ENCODE measurements at regions not wholly inside any gene's neighbourhood (a gene's known extent, or its start where the extent isn't known, plus 50 kb on each side); places are given as distances from the start of the nearest gene placed in this dataset.

DNA sequence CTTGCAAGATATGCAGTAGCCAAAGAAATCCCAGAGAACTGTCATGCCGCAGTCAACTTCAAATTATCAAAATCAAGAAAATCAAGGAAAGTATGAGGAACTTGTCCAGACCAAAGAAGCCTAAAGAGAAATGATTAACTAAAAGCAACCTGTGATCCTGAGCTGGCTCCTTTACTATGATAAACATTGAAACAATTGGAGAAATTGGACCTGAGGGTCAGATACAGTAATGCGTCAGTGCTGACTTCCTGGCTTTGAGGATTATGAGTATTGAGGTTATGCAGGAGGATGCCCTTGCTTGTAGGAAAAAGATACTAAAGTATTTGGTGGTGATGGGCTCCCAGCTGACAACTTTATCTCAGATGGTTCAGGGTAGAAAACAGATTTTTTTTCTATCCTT is 324.7 kb upstream of the AKR1E2 start:
- H3K4me3 ChIP-seq: no peak overlapping the region
- no peaks in the 10 kb centered on the region for H3K27me3 ChIP-seq (ENCODE audit: low read depth)
- H3K9me3 ChIP-seq: no peaks in the 10 kb centered on the region
- no peaks in the 10 kb centered on the region for H3K36me3 ChIP-seq (replicated peaks)
- no peak for DNase-seq (ENCODE audit: low spot score in 2 of 2)
- in situ Hi-C loops (cut with MboI; ENCODE audit: low sequenced_read_pairs): no loop called here
- no peaks in the 10 kb centered on the region for H3K4me1 ChIP-seq

DNA sequence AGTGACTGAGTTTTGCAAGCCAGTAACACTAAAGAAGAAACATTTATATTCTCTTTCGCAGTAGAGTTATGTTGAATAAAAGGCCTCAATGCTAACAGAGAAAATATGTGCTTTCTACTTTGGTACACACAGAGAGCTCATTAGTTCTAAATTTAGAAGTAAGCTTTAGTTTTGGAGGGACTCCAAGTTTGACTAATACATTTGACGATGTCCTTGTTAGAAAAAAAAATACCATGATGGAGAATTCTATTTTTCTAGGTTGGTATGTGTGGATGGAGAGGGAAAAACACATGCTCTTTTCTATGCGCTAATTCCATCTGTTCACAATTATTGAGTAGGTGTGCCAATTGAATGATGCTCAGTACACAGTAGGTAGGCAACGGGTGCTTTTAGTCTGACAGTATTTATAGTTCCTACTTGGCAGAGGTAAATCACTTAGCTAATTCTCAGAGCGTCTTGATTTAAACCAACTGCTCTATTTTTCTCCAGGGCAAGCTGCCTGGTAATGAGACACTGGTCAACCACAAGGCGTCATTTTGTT is 327.2 kb upstream of the AKR1E2 start:
- no peaks in the 10 kb centered on the region for H3K9me3 ChIP-seq
- in situ Hi-C loops (cut with MboI; ENCODE audit: low sequenced_read_pairs): no loop called here
- H3K4me1 ChIP-seq: no peaks in the 10 kb centered on the region
- no peaks in the 10 kb centered on the region for H3K27me3 ChIP-seq (ENCODE audit: low read depth)
- no peak for DNase-seq (ENCODE audit: low spot score in 2 of 2)
- H3K36me3 ChIP-seq (replicated peaks): no peaks in the 10 kb centered on the region
- H3K4me3 ChIP-seq: no peak overlapping the region

- DNase-seq (ENCODE audit: low spot score in 2 of 2): no peak
- Histone ChIP-seq H3K4me3 (no peak overlapping the region), H3K9me3 (no peaks in the 10 kb centered on the region), H3K27me3 (ENCODE audit: low read depth) (no peaks in the 10 kb centered on the region), H3K4me1 (no peaks in the 10 kb centered on the region), H3K36me3 (replicated peaks) (no peaks in the 10 kb centered on the region)
- in situ Hi-C loops (cut with MboI; ENCODE audit: low sequenced_read_pairs): no loop called here
Observed at GRCh38 chr10:4494551-4494950, 331.5 kb upstream of the AKR1E2 start.

DNA sequence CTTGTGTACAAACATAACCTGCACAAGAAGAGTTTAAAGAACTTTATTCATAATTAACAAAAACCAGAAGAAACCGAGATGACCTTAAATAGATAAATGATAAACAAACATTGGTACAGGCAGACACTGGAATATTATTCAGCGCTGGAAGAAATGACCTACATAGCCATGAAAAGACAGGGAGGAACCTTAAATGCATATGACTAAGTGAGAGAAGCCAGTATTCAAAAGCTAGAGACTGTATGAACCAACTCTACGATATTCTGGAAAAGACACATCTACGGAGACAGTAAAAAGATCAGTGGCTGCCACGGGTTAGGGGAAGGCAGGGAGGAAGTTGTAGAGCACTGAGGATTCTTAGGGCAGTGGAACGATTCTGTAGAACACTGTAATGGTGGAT is 333.8 kb upstream of the AKR1E2 start:
- H3K4me3 ChIP-seq: no peak overlapping the region
- in situ Hi-C loops (cut with MboI; ENCODE audit: low sequenced_read_pairs): no loop called here
- no peaks in the 10 kb centered on the region for H3K36me3 ChIP-seq (replicated peaks)
- H3K4me1 ChIP-seq: no peaks in the 10 kb centered on the region
- H3K27me3 ChIP-seq (ENCODE audit: low read depth): no peaks in the 10 kb centered on the region
- no peaks in the 10 kb centered on the region for H3K9me3 ChIP-seq
- no peak for DNase-seq (ENCODE audit: low spot score in 2 of 2)

- no peaks in the 10 kb centered on the region for H3K36me3 ChIP-seq (replicated peaks)
- no peaks in the 10 kb centered on the region for H3K27me3 ChIP-seq (ENCODE audit: low read depth)
- no peaks in the 10 kb centered on the region for H3K9me3 ChIP-seq
- in situ Hi-C loops (cut with MboI; ENCODE audit: low sequenced_read_pairs): no loop called here
- H3K4me1 ChIP-seq: no peaks in the 10 kb centered on the region
- no peak overlapping the region for H3K4me3 ChIP-seq
- DNase-seq (ENCODE audit: low spot score in 2 of 2): no peak
Observed at GRCh38 chr10:4488904-4489303, 337.1 kb upstream of the AKR1E2 start.

GRCh38 chr10:4485636-4486035 is 340.4 kb upstream of the AKR1E2 start:
- Histone ChIP-seq H3K36me3 (replicated peaks) (no peaks in the 10 kb centered on the region), H3K4me3 (no peak overlapping the region), H3K9me3 (no peaks in the 10 kb centered on the region), H3K27me3 (ENCODE audit: low read depth) (no peaks in the 10 kb centered on the region), H3K4me1 (no peaks in the 10 kb centered on the region)
- no peak for DNase-seq (ENCODE audit: low spot score in 2 of 2)
- in situ Hi-C loops (cut with MboI; ENCODE audit: low sequenced_read_pairs): no loop called here

DNA sequence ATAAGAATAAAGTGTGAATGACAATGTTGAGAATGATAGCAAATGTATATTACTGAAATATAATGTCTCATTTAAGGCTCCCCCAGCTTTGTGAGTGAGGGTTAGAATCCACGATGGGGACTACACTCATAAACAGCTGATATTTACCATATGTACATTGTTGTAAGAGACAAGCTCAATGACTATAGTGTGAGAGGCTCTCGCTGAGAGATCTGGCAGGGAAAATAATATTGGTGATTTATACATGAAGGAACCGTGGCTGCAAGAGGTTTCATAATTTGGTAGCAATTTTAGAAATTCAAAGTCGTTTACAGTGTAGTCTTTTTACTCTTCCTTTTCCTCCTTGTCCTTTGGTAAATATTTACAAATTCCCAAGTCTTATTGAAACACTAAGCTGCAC is 342.2 kb upstream of the AKR1E2 start:
- DNase-seq (ENCODE audit: low spot score in 2 of 2): no peak

GRCh38 chr10:4482659-4483058 is 343.3 kb upstream of the AKR1E2 start:
- H3K4me1 ChIP-seq: no peaks in the 10 kb centered on the region
- H3K27me3 ChIP-seq (ENCODE audit: low read depth): no peaks in the 10 kb centered on the region
- no peak for DNase-seq (ENCODE audit: low spot score in 2 of 2)
- H3K36me3 ChIP-seq (replicated peaks): no peaks in the 10 kb centered on the region
- H3K9me3 ChIP-seq: no peaks in the 10 kb centered on the region
- in situ Hi-C loops (cut with MboI; ENCODE audit: low sequenced_read_pairs): no loop called here
- H3K4me3 ChIP-seq: no peak overlapping the region

More for the DNA sequence above, 342.2 kb upstream of the AKR1E2 start:
- Histone ChIP-seq H3K9me3 (no peaks in the 10 kb centered on the region), H3K4me3 (no peak overlapping the region), H3K36me3 (replicated peaks) (no peaks in the 10 kb centered on the region), H3K4me1 (no peaks in the 10 kb centered on the region), H3K27me3 (ENCODE audit: low read depth) (no peaks in the 10 kb centered on the region)
- in situ Hi-C loops (cut with MboI; ENCODE audit: low sequenced_read_pairs): no loop called here

DNA sequence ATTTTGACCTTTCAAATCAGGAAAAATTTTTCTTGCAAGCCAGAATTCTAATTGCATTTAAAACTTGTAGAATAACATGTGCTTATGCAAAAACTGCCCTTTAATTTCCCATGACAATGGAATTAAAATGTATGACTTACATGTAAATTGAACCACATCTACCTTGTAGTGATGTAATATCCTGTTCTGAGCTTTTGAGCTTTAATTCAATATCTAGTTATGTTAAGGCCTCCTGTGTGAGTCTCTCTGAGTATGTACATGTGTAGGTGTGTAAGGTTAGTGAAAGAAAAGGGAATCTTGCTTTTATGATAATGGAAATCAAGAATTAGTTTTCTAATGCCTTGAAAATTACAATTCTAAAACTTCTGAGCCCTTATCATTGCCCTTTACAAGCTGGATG is 344.8 kb upstream of the AKR1E2 start:
- DNase-seq (ENCODE audit: low spot score in 2 of 2): no peak
- in situ Hi-C loops (cut with MboI; ENCODE audit: low sequenced_read_pairs): no loop called here
- Histone ChIP-seq H3K4me3 (no peak overlapping the region), H3K4me1 (no peaks in the 10 kb centered on the region), H3K9me3 (no peaks in the 10 kb centered on the region), H3K36me3 (replicated peaks) (no peaks in the 10 kb centered on the region), H3K27me3 (ENCODE audit: low read depth) (no peaks in the 10 kb centered on the region)

- no peaks in the 10 kb centered on the region for H3K27me3 ChIP-seq (ENCODE audit: low read depth)
- no peaks in the 10 kb centered on the region for H3K9me3 ChIP-seq
- in situ Hi-C loops (cut with MboI; ENCODE audit: low sequenced_read_pairs): no loop called here
Observed at GRCh38 chr10:4479342-4479741, 346.7 kb upstream of the AKR1E2 start.

GRCh38 chr10:4477664-4478063 is 348.3 kb upstream of the AKR1E2 start:
- no peak for DNase-seq (ENCODE audit: low spot score in 2 of 2)
- Histone ChIP-seq H3K36me3 (replicated peaks) (no peaks in the 10 kb centered on the region), H3K27me3 (ENCODE audit: low read depth) (no peaks in the 10 kb centered on the region), H3K9me3 (0 out of 2 replicates have a peak, but pooled peaks cover 3% of the 10 kb centered on the region), H3K4me3 (no peak overlapping the region), H3K4me1 (no peaks in the 10 kb centered on the region)
- in situ Hi-C loops (cut with MboI; ENCODE audit: low sequenced_read_pairs): no loop called here

More at GRCh38 chr10:4479342-4479741, 346.7 kb upstream of the AKR1E2 start:
- no peak for DNase-seq (ENCODE audit: low spot score in 2 of 2)
- no peaks in the 10 kb centered on the region for H3K36me3 ChIP-seq (replicated peaks)
- H3K4me1 ChIP-seq: no peaks in the 10 kb centered on the region
- no peak overlapping the region for H3K4me3 ChIP-seq

DNA sequence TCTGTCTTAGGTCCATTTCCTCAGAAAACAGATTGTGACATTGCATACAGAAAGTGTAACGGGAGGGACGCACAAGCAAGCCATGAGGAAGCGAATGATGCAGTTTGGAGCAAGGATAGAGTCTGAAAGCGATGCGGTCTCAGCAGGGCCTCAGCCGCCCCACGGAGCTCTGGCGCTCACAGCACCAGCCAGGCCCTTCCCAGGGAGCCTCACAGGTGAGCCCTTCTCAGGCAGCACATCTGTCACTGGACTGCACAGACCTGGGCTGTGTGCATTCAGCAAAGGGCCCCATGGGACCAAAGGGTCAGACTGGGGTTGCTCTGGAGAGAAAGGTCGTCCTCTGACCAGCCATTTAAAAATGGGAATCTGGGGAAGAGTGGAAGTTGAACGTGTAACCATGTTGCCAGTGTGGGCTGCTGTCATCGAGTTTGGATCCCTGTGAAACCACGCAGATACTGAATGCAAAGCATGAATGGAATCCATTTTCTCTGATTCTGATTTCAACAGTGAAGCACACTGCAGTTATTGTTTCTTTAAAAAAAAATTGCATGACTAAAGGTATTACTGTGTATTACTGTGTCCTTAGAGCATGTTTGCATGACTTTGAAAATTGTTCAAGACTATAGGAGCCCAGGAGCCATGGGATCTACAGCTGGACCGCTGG is 350.0 kb upstream of the AKR1E2 start:
- DNase-seq (ENCODE audit: low spot score in 2 of 2): no peak
- in situ Hi-C loops (cut with MboI; ENCODE audit: low sequenced_read_pairs): no loop called here
- Histone ChIP-seq H3K27me3 (ENCODE audit: low read depth) (no peaks in the 10 kb centered on the region), H3K36me3 (replicated peaks) (no peaks in the 10 kb centered on the region), H3K4me1 (no peaks in the 10 kb centered on the region), H3K9me3 (0 out of 2 replicates have a peak, but pooled peaks cover 3% of the 10 kb centered on the region), H3K4me3 (no peak overlapping the region)

GRCh38 chr10:4474829-4475228 is 351.2 kb upstream of the AKR1E2 start:
- Histone ChIP-seq H3K4me1 (no peaks in the 10 kb centered on the region), H3K27me3 (ENCODE audit: low read depth) (no peaks in the 10 kb centered on the region), H3K36me3 (replicated peaks) (no peaks in the 10 kb centered on the region), H3K4me3 (no peak overlapping the region), H3K9me3 (0 out of 2 replicates have a peak, but pooled peaks cover 3% of the 10 kb centered on the region)
- DNase-seq (ENCODE audit: low spot score in 2 of 2): no peak
- in situ Hi-C loops (cut with MboI; ENCODE audit: low sequenced_read_pairs): no loop called here

GRCh38 chr10:4473977-4474376 is 352.0 kb upstream of the AKR1E2 start:
- 0 out of 2 replicates have a peak, but pooled peaks cover 3% of the 10 kb centered on the region for H3K9me3 ChIP-seq
- in situ Hi-C loops (cut with MboI; ENCODE audit: low sequenced_read_pairs): no loop called here
- no peaks in the 10 kb centered on the region for H3K4me1 ChIP-seq
- no peak overlapping the region for H3K4me3 ChIP-seq
- DNase-seq (ENCODE audit: low spot score in 2 of 2): no peak
- H3K36me3 ChIP-seq (replicated peaks): no peaks in the 10 kb centered on the region
- H3K27me3 ChIP-seq (ENCODE audit: low read depth): no peaks in the 10 kb centered on the region

Data from HAP-1 (cell line).